GM12874 (cell line): ENCODE measurements at regions not wholly inside any gene's neighbourhood (a gene's known extent, or its start where the extent isn't known, plus 50 kb on each side); places are given as distances from the start of the nearest gene placed in this dataset.

Source experiments
- TF ChIP-seq, protein P1 (sequence below): IDR thresholded peaks from 2 replicates; pipeline ENCODE4 v1.5.1; 2011; ENCODE audit warnings: low read depth, mild to moderate bottlenecking, control low read depth, low read length, moderate library complexity; ENCODE audit not compliant: insufficient read depth

DNA sequence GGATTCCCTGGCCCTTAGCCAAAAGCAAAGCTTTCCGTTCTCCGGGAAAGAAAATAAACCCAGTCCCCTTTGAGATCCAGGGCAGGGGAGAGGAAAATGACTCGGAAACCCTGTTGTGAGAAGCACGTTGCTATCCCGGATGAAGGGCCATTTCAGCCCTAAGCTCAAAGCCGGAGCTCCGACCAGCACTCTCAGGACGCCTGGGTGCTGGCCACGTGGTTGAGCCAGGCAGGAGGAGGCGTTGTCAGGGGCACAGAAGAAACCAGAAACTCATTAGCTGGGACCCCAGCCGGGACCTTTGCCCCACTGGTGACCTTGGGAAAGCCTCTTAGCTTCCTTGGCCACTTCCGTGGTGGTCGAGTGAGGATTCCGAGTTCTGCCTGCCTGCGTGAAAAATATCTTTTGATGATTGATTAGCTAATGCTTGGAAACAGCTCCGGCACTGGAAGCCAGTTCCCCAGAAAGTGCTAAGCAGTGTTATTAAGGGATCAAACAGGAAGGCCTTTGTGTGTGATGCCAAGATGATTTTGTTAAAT lies 57.6 kb upstream of the FZD10 start:
- TF ChIP-seq, protein P1, sequence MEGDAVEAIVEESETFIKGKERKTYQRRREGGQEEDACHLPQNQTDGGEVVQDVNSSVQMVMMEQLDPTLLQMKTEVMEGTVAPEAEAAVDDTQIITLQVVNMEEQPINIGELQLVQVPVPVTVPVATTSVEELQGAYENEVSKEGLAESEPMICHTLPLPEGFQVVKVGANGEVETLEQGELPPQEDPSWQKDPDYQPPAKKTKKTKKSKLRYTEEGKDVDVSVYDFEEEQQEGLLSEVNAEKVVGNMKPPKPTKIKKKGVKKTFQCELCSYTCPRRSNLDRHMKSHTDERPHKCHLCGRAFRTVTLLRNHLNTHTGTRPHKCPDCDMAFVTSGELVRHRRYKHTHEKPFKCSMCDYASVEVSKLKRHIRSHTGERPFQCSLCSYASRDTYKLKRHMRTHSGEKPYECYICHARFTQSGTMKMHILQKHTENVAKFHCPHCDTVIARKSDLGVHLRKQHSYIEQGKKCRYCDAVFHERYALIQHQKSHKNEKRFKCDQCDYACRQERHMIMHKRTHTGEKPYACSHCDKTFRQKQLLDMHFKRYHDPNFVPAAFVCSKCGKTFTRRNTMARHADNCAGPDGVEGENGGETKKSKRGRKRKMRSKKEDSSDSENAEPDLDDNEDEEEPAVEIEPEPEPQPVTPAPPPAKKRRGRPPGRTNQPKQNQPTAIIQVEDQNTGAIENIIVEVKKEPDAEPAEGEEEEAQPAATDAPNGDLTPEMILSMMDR: no peak

DNA sequence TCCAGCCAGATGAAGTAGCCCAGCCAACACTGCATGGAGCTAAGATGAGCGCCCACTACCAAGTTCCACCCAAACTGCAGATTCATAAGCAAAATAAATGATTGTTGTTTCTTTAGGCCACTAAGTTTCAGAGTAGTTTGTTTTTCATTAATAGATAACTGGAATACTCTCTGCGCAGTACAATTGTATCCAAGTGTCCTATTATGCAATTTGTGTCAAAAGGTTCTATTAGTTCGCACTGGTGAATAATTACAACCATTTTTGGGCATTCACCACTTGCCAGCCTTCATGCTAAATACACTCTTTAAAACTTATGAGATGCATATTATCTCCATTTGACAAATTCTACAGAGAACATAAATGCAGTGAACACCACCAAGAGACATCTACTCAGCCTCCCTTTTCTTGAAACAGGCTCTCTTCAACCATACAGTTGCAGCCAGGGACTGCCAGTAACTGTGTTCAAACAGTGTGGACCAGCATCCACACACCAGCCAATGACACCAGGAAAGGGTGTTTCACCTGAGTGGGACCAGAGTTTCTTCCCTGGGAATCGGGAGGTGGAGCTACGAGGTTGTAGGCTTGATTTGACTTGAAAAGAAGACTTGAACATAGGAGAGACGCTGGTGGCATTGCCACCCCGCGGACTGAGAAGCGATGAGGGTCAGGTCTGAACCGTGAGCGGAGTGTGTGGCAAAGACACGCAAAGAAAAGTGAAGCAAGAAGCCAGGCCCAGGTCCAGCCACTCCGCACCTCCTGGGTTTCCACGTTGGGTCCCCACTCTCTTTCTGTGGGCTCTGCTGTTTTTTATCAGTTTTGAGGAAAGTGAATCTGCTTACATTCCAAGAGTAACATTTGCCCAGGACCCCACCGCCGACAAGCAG lies 53.0 kb upstream of the FZD10 start:
- TF ChIP-seq, protein P1: no peak

DNA sequence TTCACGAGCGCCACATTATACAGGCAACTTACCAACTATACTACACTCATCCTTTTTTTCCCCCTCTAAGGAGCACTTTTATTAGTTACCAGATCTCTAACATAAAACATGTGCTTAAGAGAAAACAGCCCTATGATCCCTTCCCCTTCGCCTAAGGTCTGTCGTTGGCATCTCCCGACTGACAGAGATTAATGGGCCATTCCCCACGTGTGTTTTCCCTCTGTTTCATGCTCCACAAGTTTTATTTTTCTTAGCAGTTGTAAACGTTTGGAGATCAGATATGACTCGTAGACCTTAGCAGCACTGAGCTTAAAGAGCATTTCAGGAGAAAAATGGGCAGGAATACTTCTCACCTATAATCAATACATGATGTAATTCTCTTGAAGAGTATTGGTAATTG lies 51.4 kb upstream of the FZD10 start:
- TF ChIP-seq, protein P1: no peak

DNA sequence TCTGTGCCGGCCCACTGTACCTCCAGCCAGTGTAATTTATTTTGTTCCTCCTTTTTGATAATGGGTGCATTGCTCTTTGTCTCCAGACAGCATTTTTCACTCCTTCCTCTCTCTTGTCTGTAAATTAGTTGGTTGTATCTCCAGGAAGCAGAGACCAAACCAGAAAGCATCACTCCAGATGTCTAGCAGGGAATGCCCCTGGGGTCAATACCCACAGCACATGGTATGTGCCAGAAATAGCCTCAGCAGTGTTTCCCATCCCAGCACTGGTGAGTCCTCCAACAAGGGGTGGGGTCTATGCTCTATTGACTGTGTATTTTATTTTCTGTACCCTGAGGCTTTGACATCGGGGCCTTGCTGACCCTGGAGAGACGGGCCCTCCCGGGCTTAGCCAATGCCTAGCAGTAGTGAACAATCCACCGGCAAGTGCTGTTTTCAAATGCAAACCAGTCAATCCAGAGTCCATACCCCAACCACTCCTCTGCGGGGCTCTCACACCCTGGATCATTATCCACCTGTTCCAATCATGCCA lies 50.2 kb upstream of the FZD10 start:
- TF ChIP-seq, protein P1: no peak
